HG03457 (cell line): ENCODE measurements at regions not wholly inside any gene's neighbourhood (a gene's known extent, or its start where the extent isn't known, plus 50 kb on each side); places are given as distances from the start of the nearest gene placed in this dataset.

Experiments
- ATAC-seq: cut with Tn5 transposase; IDR thresholded peaks from one replicate; pipeline ENCODE4 v1.9.1; 2021; ENCODE audit warnings: moderate number of reproducible peaks; ENCODE audit not compliant: unreplicated experiment

GRCh38 chr1:42096554-42096953, 56.7 kb upstream of the GUCA2B start:
- no peak for ATAC-seq

GRCh38 chr1:42089246-42089645, 64.0 kb upstream of the GUCA2B start:
- no peak for ATAC-seq

GRCh38 chr1:42086146-42086545, 67.1 kb upstream of the GUCA2B start:
- ATAC-seq = no peak

- ATAC-seq = no peak
Measured at GRCh38 chr1:42085596-42085995, 67.6 kb upstream of the GUCA2B start.

GRCh38 chr1:42081475-42081874, 71.7 kb upstream of the GUCA2B start:
- no peak for ATAC-seq

- no peak for ATAC-seq
Measured at GRCh38 chr1:42075179-42075578, 78.0 kb upstream of the GUCA2B start.

- no peak for ATAC-seq
Measured at GRCh38 chr1:42070996-42071395, 82.2 kb upstream of the GUCA2B start.

GRCh38 chr1:42057800-42058199, 95.4 kb upstream of the GUCA2B start:
- ATAC-seq = no peak

- no peak for ATAC-seq
Measured at GRCh38 chr1:42056460-42056859, 96.8 kb upstream of the GUCA2B start.

GRCh38 chr1:42055061-42055460, 98.1 kb upstream of the GUCA2B start:
- no peak for ATAC-seq

GRCh38 chr1:42052072-42052699, 101.0 kb upstream of the GUCA2B start:
- no peak for ATAC-seq

- ATAC-seq = no peak
Measured at GRCh38 chr1:42047508-42047880, 105.7 kb upstream of the GUCA2B start.

- ATAC-seq = no peak
Measured at GRCh38 chr1:42046761-42047507, 106.3 kb upstream of the GUCA2B start.

- no peak for ATAC-seq
Measured at GRCh38 chr1:42044346-42044745, 108.9 kb upstream of the GUCA2B start.

GRCh38 chr1:42043811-42044210, 109.4 kb upstream of the GUCA2B start:
- ATAC-seq = no peak

GRCh38 chr1:42043182-42043581, 110.0 kb upstream of the GUCA2B start:
- no peak for ATAC-seq

GRCh38 chr1:42041031-42041430, 112.2 kb upstream of the GUCA2B start:
- no peak for ATAC-seq

GRCh38 chr1:42040159-42040558, 113.1 kb upstream of the GUCA2B start:
- ATAC-seq = no peak

GRCh38 chr1:42038261-42038660, 114.9 kb upstream of the GUCA2B start:
- ATAC-seq = no peak

- ATAC-seq = no peak
Measured at GRCh38 chr1:42037586-42037985, 115.6 kb upstream of the GUCA2B start.

- ATAC-seq = no peak
Measured at GRCh38 chr1:42037161-42037560, 116.0 kb upstream of the GUCA2B start.

GRCh38 chr1:42035830-42036604, 117.2 kb upstream of the GUCA2B start:
- peak; percentile 80 for ATAC-seq
